ENCODE measurements at regions not wholly inside any gene's neighbourhood (a gene's known extent, or its start where the extent isn't known, plus 50 kb on each side); places are given as distances from the start of the nearest gene placed in this dataset.
"Not testable (repeated sequence)": the region's sequence is repeated elsewhere in the genome, so short reads cannot be mapped to it uniquely, and the experiment has no call there.

DNA sequence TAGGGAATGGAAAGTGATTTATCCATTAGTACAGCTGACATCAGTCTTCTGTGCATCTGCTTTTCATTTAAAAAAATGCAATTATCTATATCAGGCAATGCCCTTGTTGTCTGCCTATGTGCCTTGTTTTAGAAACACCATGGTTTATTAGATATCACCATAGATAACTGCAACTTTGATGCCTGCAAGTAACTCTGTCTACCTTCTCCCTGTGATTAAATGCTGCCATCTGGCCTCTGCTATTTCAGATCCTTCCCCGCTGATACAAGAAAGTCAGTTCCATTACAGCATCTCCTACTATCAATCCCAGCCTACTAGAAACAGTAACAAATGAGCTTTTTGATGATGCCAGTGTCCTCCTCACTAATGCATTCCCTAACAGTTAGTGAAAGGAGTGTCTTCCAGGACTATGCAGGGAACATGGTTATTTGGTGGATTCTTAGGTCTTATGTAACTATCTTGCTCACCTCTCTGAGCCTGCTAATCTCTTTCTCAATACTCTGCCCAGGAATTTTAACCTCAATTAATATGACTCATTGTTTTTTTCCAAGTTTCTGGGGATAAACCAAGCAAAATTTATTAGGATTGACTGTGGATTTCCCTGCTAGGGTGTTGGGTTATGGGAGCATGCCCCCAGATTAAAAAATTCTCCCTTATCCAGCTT lies 444.9 kb downstream of the RAPGEF2 start:
- no peak for DNase-seq (ENCODE audit: low read depth in 4 of 4, low spot score in 1 of 4)

GRCh38 chr4:159549098-159549518 lies 446.2 kb downstream of the RAPGEF2 start:
- DNase-seq (ENCODE audit: low read depth in 4 of 4, low spot score in 1 of 4) = no peak

DNA sequence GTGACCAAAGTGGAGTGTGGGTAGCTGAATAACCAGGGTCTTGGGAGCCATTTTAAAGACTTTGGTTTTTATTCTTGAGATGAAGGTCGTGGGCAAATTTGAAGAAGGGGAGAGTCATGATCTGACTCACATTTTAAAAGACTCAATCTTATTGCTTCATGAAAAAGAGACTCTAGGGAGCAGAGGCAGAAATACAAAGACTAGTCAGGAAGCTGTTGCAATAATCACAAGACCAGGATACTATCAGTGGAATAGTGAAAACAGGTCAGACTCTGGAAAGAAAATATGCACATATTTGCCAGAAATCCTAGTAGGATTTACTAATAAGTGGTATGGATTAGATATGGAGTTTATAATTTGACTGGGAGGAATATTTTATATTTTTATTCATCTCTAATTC lies 448.4 kb downstream of the RAPGEF2 start:
- no peak for DNase-seq (ENCODE audit: low read depth in 4 of 4, low spot score in 1 of 4)

DNA sequence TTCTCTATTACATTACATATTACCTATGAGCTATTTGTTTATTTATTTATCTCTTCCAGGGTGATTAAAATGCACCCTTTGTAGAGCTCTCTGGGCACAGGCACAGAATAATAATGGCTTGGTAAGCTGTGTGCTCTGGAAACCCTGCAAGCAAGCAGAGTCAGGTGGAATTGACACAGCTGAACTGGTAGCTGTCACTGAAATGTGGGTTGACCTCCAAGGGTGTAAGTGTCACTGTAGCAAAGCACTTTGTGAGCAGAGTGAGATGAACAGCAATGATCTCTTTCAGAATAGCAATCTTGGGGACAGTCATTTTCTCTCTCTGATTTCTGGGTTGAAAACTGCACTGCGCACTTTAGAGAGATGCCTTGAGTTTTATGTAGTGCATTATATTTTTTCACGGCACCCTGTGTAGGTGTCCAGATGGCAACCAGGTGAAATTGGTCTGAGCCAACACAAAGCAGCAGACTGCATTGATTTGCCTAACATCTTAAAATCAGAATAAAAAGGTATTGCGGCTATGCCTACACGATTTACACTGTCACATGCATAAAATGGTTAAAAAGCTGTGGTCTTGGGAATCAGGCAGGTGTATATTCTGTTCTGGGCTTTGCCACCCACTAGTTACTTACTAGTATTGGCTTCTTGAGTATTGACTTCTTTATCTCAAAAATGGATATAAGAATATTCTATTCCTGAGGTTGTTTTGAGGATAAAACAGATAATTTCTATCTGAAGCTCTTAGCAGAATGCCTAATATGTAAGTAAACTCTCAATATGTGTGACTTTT lies 450.3 kb downstream of the RAPGEF2 start:
- no peak for DNase-seq (ENCODE audit: low read depth in 4 of 4, low spot score in 1 of 4)

DNA sequence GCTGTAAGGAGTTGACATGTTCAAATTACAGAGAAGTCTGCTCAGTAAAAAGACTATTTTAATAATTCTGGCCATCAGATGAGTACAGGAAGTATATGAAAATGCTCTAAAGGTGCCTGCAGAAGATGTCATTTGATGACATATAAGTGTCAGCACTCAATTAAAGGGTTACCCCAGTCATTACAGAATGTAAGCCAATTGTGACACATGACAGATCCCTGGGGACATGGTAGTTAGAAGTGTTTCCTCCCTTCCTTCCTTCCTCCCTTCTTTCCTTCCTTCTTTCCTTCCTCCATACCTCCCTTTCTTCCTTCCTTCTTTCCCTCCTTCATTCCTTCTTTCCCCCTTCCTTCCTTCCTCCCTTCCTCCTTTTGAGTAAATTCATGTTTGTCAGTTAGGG lies 453.0 kb downstream of the RAPGEF2 start:
- no peak for DNase-seq (ENCODE audit: low read depth in 4 of 4, low spot score in 1 of 4)

DNA sequence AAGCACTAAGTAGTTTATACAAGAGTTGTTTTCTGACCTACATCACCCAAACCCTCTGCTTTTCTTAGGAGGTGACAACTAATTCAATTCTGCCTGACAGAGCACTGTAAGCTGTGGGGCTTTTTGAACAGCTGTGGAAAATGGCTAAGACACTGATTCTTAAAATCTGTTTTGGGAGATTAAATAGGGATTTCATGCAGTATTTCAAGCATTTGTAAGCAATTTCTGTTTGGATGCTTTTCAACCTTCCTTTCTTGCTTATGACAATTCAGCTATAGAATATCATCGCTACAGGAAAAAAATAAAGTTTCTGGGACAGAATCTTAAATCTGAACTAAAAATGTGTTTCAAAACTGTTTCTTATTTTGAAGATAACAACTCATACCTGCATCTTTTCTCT lies 459.5 kb downstream of the RAPGEF2 start:
- DNase-seq (ENCODE audit: low read depth in 4 of 4, low spot score in 1 of 4) = no peak

DNA sequence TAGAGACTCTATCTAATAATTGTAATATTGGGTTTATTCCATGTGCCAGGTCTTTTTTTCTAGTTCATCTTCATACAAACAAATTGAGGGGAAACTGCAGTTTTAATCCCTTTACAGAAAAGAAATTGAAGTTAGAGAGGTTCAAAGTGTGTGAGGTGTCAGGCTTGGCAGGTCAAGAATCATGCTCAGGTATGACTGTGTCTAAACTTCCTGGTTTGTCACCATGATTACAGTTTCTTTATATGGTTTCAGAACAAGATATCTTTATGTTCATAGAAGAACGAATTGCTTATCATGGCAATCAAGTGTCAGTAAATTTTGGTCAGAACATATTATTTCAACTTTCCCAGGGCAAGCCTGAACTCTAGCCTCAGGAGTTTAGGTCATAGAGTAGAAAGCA lies 460.4 kb downstream of the RAPGEF2 start:
- no peak for DNase-seq (ENCODE audit: low read depth in 4 of 4, low spot score in 1 of 4)

- no peak for DNase-seq (ENCODE audit: low read depth in 4 of 4, low spot score in 1 of 4)
Measured at GRCh38 chr4:159564615-159565014, 461.7 kb downstream of the RAPGEF2 start.

GRCh38 chr4:159566786-159567185 lies 463.9 kb downstream of the RAPGEF2 start:
- DNase-seq (ENCODE audit: low read depth in 4 of 4, low spot score in 1 of 4) = no peak

DNA sequence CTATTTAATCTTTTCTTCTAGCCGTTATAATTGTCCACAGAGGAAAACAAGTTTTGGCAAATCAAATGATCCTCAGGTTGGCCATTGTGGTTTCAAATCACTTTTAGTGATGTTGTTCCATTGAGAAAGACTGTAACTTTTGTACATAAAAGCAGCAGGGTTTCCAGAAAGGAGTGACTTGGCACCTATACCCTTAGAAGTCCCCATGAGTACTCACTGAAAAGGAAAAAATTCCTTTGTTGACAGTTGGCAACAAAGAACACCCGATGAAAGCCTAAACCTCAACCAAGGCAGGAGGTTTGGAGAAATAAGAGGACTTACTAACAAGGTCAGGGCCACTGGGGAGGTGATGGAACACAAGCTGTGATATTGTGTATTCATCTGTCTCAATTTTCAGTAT lies 474.4 kb downstream of the RAPGEF2 start:
- no peak for DNase-seq (ENCODE audit: low read depth in 4 of 4, low spot score in 1 of 4)

- DNase-seq (ENCODE audit: low read depth in 4 of 4, low spot score in 1 of 4) = no peak
Measured at GRCh38 chr4:159582685-159583084, 479.8 kb downstream of the RAPGEF2 start.

DNA sequence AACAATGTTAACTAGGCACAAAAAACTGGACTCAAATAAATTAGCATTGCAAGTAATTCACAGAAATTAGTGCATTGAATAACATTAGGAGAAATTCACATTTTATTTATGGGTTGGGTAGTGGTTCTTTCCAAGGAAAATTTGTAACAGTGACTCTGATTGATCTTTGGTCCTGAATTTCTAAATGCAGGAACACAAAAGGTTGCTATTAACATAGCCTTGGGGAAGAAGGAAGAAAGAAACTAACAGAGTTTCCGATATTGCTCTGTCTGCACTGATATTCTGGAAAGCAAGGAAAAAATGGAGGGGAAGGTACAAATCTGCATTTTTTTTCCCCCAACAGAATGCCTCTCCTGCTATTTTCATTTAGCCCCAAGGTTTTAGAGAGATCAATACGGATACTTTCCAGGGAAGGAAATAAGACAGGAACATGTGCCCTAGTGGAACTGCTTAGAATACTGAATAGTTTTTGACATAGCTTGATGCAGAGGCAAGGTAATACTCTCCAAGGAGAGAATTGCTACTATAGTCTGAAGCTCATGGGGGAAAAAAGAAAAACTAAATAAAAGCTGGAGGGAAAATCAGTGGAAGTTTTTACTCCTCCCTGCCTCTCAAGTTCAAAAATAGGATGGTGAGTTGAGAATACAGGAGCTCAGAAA lies 490.1 kb downstream of the RAPGEF2 start:
- no peak for DNase-seq (ENCODE audit: low read depth in 4 of 4, low spot score in 1 of 4)

GRCh38 chr4:159593681-159594080 lies 490.8 kb downstream of the RAPGEF2 start:
- DNase-seq (ENCODE audit: low read depth in 4 of 4, low spot score in 1 of 4) = no peak

DNA sequence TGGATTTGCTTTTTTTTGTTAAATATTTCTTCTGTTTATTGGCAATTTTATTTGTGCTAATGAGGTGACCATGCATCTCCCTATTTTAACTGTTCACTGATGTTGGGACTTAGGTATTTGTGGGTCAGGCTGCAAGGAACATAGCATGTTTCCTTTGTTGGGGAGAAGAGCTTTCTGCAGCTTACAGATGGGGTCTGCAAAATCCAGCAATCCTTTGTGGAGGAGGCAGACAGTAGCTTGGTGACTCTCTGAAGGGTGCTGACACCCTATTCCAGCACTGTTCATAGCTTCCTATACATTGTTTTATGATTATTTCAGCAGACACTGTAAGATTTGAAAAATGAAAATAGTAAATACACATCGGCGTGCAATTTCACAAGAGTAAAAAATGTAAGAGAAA lies 491.7 kb downstream of the RAPGEF2 start:
- DNase-seq (ENCODE audit: low read depth in 4 of 4, low spot score in 1 of 4) = no peak

- DNase-seq (ENCODE audit: low read depth in 4 of 4, low spot score in 1 of 4) = not testable (repeated sequence)
Measured at GRCh38 chr4:159595101-159595500, 492.2 kb downstream of the RAPGEF2 start.

GRCh38 chr4:159598602-159599001 lies 495.7 kb downstream of the RAPGEF2 start:
- DNase-seq (ENCODE audit: low read depth in 4 of 4, low spot score in 1 of 4) = no peak

GRCh38 chr4:159600061-159600460 lies 497.2 kb downstream of the RAPGEF2 start:
- DNase-seq (ENCODE audit: low read depth in 4 of 4, low spot score in 1 of 4) = no peak

DNA sequence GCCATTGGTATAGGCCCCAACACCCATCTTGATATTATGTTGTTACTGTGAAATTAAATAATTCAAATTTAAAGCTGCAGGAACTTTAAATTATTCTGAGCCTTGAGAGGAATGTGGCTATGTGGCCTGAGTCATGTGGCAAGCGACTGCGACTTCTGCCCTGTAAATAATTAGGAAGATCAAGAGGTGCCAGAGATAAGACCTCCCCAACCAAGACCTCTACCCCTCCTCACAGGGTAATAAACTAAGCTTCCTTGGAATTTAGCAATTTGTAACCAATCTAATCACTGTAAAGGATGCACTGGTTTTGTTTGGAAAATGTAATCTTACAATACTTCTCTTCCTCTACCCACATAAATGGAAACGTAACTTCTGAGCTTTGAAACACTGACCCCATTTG lies 501.9 kb downstream of the RAPGEF2 start:
- DNase-seq (ENCODE audit: low read depth in 4 of 4, low spot score in 1 of 4) = no peak

DNA sequence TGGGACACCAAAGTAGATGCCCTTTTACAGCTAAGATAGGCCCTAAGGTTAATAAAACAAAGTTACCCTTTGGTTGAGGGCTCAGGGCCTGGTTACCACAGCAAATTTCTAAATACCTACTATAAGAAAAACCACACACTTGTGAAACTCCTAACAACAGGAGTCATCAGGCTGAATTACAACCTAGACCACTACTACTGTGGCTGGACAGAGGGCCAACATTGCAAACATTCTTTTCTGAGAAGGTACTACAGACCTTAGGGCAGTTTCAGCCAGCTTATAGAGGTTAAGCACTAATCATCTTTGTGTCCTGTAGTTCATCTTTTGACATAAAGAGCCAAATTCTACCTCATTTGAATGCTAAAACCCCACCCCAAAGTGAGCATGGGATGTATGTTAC lies 504.0 kb downstream of the RAPGEF2 start:
- no peak for DNase-seq (ENCODE audit: low read depth in 4 of 4, low spot score in 1 of 4)

DNA sequence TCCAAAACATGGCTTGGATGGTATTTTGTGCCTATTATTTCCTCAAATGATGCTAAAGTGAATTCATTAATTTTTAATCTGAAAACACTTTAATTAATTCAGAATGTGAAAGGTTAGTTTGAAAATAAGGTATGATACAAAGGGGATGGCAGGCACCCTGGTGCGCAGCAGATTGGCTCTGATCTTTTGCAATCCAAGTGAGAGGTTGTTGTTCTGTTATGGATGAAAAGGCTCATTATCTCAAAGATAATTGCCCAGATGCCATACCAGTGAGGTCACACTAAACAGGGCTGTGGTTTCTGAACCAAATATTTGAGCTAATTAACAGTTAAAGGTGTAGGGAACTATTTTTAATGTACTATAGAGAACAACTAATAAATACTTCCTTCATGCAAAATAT lies 504.9 kb downstream of the RAPGEF2 start:
- no peak for DNase-seq (ENCODE audit: low read depth in 4 of 4, low spot score in 1 of 4)

- DNase-seq (ENCODE audit: low read depth in 4 of 4, low spot score in 1 of 4) = no peak
Measured at GRCh38 chr4:159608436-159608835, 505.6 kb downstream of the RAPGEF2 start.

DNA sequence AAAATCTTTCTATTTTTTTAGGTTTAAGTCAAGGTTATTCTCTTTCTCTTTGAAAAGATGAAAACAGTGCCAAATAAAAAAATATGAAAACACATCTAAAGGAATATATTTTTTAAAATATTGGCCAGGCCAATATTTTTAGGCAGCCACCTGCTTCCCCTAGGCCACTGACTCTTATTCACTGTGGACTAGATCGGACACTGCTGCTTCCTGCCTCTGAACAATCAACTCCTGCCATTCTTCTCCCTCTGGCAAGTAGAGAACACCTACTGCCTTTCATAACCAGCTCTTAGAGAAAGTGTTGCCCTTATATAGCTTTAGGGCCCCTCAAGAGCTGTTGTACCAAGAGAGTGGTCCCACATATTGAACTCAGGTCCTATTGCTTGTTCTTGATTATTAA lies 529.2 kb downstream of the RAPGEF2 start:
- DNase-seq (ENCODE audit: low read depth in 4 of 4, low spot score in 1 of 4) = no peak
